PC-3 (cell line): ENCODE measurements at regions not wholly inside any gene's neighbourhood (a gene's known extent, or its start where the extent isn't known, plus 50 kb on each side); places are given as distances from the start of the nearest gene placed in this dataset.

Experiments
- ATAC-seq: fragments of 200-7000 bp; cut with Tn5 transposase; 2 replicates; pipeline ENCODE4 v1.9.1; 2020; ENCODE audit warnings: mild to moderate bottlenecking, moderate library complexity
- BruUV-seq: library from RNA; stranded (reverse); fragments of 400-500 nt; replicated peaks from 2 replicates; lab custom pipeline; 2021; lab: Mats Ljungman, UMichigan
- CTCF ChIA-PET: fragments of 300-600 bp; sonication (Branson Sonifier 250); formaldehyde crosslinking; loops from one replicate; lab custom pipeline; 2022; ENCODE audit warnings: antibody characterized with exemption; lab: Charles Lee
- POLR2A ChIA-PET: fragments of 300-600 bp; sonication (Branson Sonifier 250); formaldehyde crosslinking; loops from one replicate; lab custom pipeline; 2022; ENCODE audit warnings: antibody characterized with exemption; ENCODE audit not compliant: unreplicated experiment; lab: Charles Lee
- DNase-seq: peaks from one replicate; pipeline ENCODE4 v3.0.0-alpha.2; 2015
- H2AFZ ChIP-seq: fragments of 300-600 bp; sonication (generic); 2 replicates; pipeline ENCODE4 v1.6.0; 2016; ENCODE audit warnings: antibody characterized with exemption, low read length
- H3F3A ChIP-seq: fragments of 300-600 bp; sonication (generic); one replicate; pipeline ENCODE4 v1.6.0; 2017; ENCODE audit warnings: antibody characterized with exemption, low read length, control low read depth, mild to moderate bottlenecking; ENCODE audit not compliant: unreplicated experiment
- H3K27ac ChIP-seq: fragments of 300-600 bp; sonication (generic); 2 replicates; pipeline ENCODE4 v1.5.1; 2016; ENCODE audit warnings: mild to moderate bottlenecking, low read length
- H3K27me3 ChIP-seq: fragments of 300-600 bp; sonication (generic); 2 replicates; pipeline ENCODE4 v1.6.1; 2016; ENCODE audit warnings: low read length, mixed read lengths
- H3K36me3 ChIP-seq: fragments of 300-600 bp; sonication (generic); 2 replicates; pipeline ENCODE4 v1.6.1; 2016; ENCODE audit warnings: low read depth, mixed run types, low read length, mixed read lengths
- H3K4me1 ChIP-seq: fragments of 300-600 bp; sonication (generic); 2 replicates; pipeline ENCODE4 v1.5.1; 2016; ENCODE audit warnings: low read length; ENCODE audit not compliant: insufficient read depth
- H3K4me2 ChIP-seq: fragments of 300-600 bp; sonication (generic); 2 replicates; pipeline ENCODE4 v1.6.0; 2016; ENCODE audit warnings: low read length
- H3K4me3 ChIP-seq: fragments of 300-600 bp; sonication (generic); 2 replicates; pipeline ENCODE4 v1.5.1; 2016; ENCODE audit warnings: mild to moderate bottlenecking, low read length, mixed read lengths
- H3K79me2 ChIP-seq: fragments of 300-600 bp; sonication (generic); 2 replicates; pipeline ENCODE4 v1.6.1; 2017; ENCODE audit warnings: low read length, mixed read lengths
- H3K9ac ChIP-seq: fragments of 300-600 bp; sonication (generic); 2 replicates; pipeline ENCODE4 v1.6.0; 2016; ENCODE audit warnings: mild to moderate bottlenecking, low read length
- H3K9me2 ChIP-seq: fragments of 300-600 bp; sonication (generic); replicated peaks from 2 replicates; pipeline ENCODE4 v1.6.1; 2016; ENCODE audit warnings: mixed run types, low read length, mixed read lengths
- H3K9me3 ChIP-seq: fragments of 300-600 bp; sonication (generic); 2 replicates; pipeline ENCODE4 v1.6.1; 2016; ENCODE audit warnings: low read length, mixed read lengths
- H4K20me1 ChIP-seq: fragments of 300-600 bp; sonication (generic); 2 replicates; pipeline ENCODE4 v1.6.1; 2016; ENCODE audit warnings: low read length, mixed read lengths
- CTCF ChIP-seq: fragments of 300-600 bp; sonication (generic); conservative IDR thresholded peaks from 2 replicates; pipeline ENCODE4 v1.5.1; 2017; ENCODE audit warnings: antibody characterized with exemption, low read depth, mild to moderate bottlenecking, low read length
- EZH2 ChIP-seq: fragments of 300-600 bp; sonication (generic); IDR thresholded peaks from one replicate; pipeline ENCODE4 v1.6.1; 2017; ENCODE audit warnings: antibody characterized with exemption, mild to moderate bottlenecking, low read length; ENCODE audit not compliant: unreplicated experiment
- EZH2phosphoT487 ChIP-seq: fragments of 300-600 bp; sonication (generic); IDR thresholded peaks from 2 replicates; pipeline ENCODE4 v1.6.1; 2018; ENCODE audit warnings: mild to moderate bottlenecking, antibody characterized with exemption, low read length, borderline replicate concordance
- intact Hi-C: fragments of 100-400 bp; cut with micrococcal nuclease; formaldehyde crosslinking; loops from 2 replicates; pipeline ENCODE4 v1.9.0; 2023

DNA sequence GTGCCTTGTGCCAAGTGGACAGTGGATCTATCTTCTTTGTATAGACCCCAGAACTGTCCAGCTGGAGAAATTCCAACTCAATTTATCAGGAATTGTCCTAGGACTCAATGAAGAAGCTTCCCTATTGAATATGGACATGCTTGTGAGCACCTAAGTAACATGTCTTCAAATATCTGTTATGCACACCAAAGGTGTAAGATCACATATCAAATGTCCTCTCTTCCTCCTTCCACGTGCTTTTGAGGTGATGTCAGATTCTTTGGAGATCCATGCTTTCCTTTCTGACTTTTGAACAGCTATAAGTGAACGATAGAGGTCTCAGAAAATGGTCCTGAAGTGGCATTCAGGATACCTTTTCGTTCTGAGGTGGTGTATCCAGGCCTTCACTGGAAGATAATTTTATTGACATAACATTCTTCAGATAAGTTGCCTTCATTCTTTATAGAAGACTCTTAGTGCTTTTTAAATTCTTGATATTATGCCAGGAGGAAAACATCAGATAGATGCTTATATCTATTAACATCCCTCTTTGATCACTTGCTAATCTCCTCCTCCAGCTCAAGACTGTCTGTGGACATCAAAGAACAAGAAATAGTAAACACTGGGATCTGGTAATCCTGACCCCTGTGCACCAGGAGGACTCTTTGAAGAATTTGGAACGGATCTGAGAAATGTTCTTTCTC, 246.4 kb downstream of the SMARCA2 start:
- no peaks in the 10 kb centered on the region for H3K36me3 ChIP-seq
- no peak overlapping the region for H3K27ac ChIP-seq
- ChIA-PET POLR2A (no interaction called here), CTCF (no interaction called here)
- H3K9me3 ChIP-seq, result no peaks in the 10 kb centered on the region
- BruUV-seq, result no TSS peak
- H2AFZ ChIP-seq, result peak overlapping the region; percentile 79; the same call in 1 of the 2 replicates
- DNase-seq (no peak), ATAC-seq (no peak)
- H3K4me3 ChIP-seq, result no peak overlapping the region
- no peak for TF ChIP-seq EZH2phosphoT487
- TF ChIP-seq EZH2, result no peak
- H3K9ac ChIP-seq, result no peak overlapping the region
- peaks cover 11% of the 10 kb centered on the region for H3K4me1 ChIP-seq
- no peaks in the 10 kb centered on the region for H3K79me2 ChIP-seq
- no peaks in the 10 kb centered on the region for H4K20me1 ChIP-seq
- no peaks in the 10 kb centered on the region for H3F3A ChIP-seq
- no peaks in the 10 kb centered on the region for H3K9me2 ChIP-seq
- no peaks in the 10 kb centered on the region; the same call in 1 of the 2 replicates for H3K27me3 ChIP-seq
- H3K4me2 ChIP-seq, result no peak overlapping the region
- intact Hi-C loops, result no loop called here

DNA sequence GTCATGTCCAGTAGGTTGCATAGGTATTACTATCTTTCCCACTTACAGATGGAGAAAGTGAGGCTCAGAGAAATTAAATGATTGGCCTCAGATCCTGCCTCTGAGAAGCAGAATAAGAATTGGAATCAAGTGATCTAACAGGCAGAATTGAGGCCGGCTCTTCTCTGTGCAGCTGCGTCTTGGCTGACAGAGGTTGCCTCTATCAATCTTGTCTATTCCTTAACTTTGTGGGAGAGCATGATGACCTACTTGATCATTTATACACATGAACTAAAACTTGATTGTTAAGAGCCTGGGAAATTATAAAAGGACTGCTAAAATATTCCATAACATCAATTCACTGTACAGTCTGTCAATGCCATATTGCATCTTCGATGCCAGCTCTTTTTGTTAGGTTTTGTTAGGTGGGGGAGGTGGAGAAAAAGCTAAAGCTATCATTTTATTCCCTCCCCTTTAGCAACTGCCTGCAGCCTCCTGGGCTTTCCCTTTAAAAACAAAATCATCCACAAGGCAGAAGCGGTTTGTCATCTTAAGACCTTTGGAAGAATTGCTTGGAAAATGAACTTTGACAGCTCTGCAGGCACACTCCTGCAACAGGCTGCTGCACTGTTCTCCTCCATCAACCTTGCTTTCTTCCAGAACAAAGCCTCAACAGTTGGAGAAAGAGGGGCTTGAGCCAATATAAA, 247.4 kb downstream of the SMARCA2 start:
- POLR2A ChIA-PET, result no interaction called here

GRCh38 chr9:2263111-2263510, 248.0 kb downstream of the SMARCA2 start:
- Histone ChIP-seq H3K79me2 (no peaks in the 10 kb centered on the region), H3K4me3 (no peak overlapping the region), H3K4me1 (peaks cover 11% of the 10 kb centered on the region), H3K4me2 (no peak overlapping the region), H3K36me3 (no peaks in the 10 kb centered on the region), H3F3A (no peaks in the 10 kb centered on the region), H3K27ac (no peak overlapping the region), H3K9me2 (no peaks in the 10 kb centered on the region), H3K27me3 (no peaks in the 10 kb centered on the region; the same call in 1 of the 2 replicates), H3K9ac (no peak overlapping the region), H4K20me1 (no peaks in the 10 kb centered on the region), H3K9me3 (no peaks in the 10 kb centered on the region), H2AFZ (no peak overlapping the region)
- CTCF ChIA-PET, result no interaction called here
- POLR2A ChIA-PET, result no interaction called here
- DNase-seq (no peak), ATAC-seq (no peak)
- intact Hi-C loops, result no loop called here
- no peak for TF ChIP-seq EZH2phosphoT487
- no peak for TF ChIP-seq EZH2
- TF ChIP-seq CTCF, result no peak
- BruUV-seq, result no TSS peak

More for the DNA sequence above, 247.4 kb downstream of the SMARCA2 start:
- Histone ChIP-seq H3K27ac (no peak overlapping the region), H3F3A (no peaks in the 10 kb centered on the region), H4K20me1 (no peaks in the 10 kb centered on the region), H3K4me3 (no peak overlapping the region), H2AFZ (no peak overlapping the region), H3K79me2 (no peaks in the 10 kb centered on the region), H3K9ac (no peak overlapping the region), H3K36me3 (no peaks in the 10 kb centered on the region), H3K9me2 (no peaks in the 10 kb centered on the region), H3K4me2 (no peak overlapping the region), H3K9me3 (no peaks in the 10 kb centered on the region), H3K27me3 (no peaks in the 10 kb centered on the region; the same call in 1 of the 2 replicates), H3K4me1 (peaks cover 11% of the 10 kb centered on the region)
- no peak for ATAC-seq
- no TSS peak for BruUV-seq
- CTCF ChIA-PET, result no interaction called here
- DNase-seq, result no peak
- intact Hi-C loops, result no loop called here
- TF ChIP-seq EZH2 (no peak), EZH2phosphoT487 (no peak), CTCF (no peak)
